HG03460 (cell line): ENCODE measurements at regions not wholly inside any gene's neighbourhood (a gene's known extent, or its start where the extent isn't known, plus 50 kb on each side); places are given as distances from the start of the nearest gene placed in this dataset.
"Not testable (repeated sequence)": the region's sequence is repeated elsewhere in the genome, so short reads cannot be mapped to it uniquely, and the experiment has no call there.

Experiments used
- ATAC-seq: cut with Tn5 transposase; IDR thresholded peaks from one replicate; pipeline ENCODE4 v1.9.1; 2021; ENCODE audit not compliant: unreplicated experiment

- ATAC-seq, result no peak
Measured at GRCh38 chrX:121283921-121284320, 236.5 kb downstream of the GLUD2 start.

- ATAC-seq, result no peak
Measured at GRCh38 chrX:121298499-121298898, 251.1 kb downstream of the GLUD2 start.

GRCh38 chrX:121301356-121301755 is 253.9 kb downstream of the GLUD2 start:
- no peak for ATAC-seq

GRCh38 chrX:121301822-121302221 is 254.4 kb downstream of the GLUD2 start:
- ATAC-seq, result no peak

- peak; percentile 75 for ATAC-seq
Measured at GRCh38 chrX:121307449-121307848, 260.0 kb downstream of the GLUD2 start.

- ATAC-seq, result peak; percentile 72
Measured at GRCh38 chrX:121308276-121308805, 260.9 kb downstream of the GLUD2 start.

- no peak for ATAC-seq
Measured at GRCh38 chrX:121310820-121311219, 263.4 kb downstream of the GLUD2 start.

GRCh38 chrX:121320441-121320840 is 273.0 kb downstream of the GLUD2 start:
- no peak for ATAC-seq

GRCh38 chrX:121322159-121322558 is 274.7 kb downstream of the GLUD2 start:
- no peak for ATAC-seq

- no peak for ATAC-seq
Measured at GRCh38 chrX:121323337-121323736, 275.9 kb downstream of the GLUD2 start.

GRCh38 chrX:121333942-121334341 is 286.5 kb downstream of the GLUD2 start:
- ATAC-seq, result no peak

GRCh38 chrX:121336831-121337421 is 289.5 kb downstream of the GLUD2 start:
- no peak for ATAC-seq

- ATAC-seq, result no peak
Measured at GRCh38 chrX:121337816-121338215, 290.4 kb downstream of the GLUD2 start.

GRCh38 chrX:121349263-121349662 is 301.9 kb downstream of the GLUD2 start:
- ATAC-seq, result no peak

GRCh38 chrX:121356139-121356849 is 308.9 kb downstream of the GLUD2 start:
- ATAC-seq, result no peak

- no peak for ATAC-seq
Measured at GRCh38 chrX:121356850-121357171, 309.4 kb downstream of the GLUD2 start.

GRCh38 chrX:121360280-121360679 is 312.9 kb downstream of the GLUD2 start:
- no peak for ATAC-seq

GRCh38 chrX:121365572-121366161 is 318.3 kb downstream of the GLUD2 start:
- peak; percentile 61 for ATAC-seq

GRCh38 chrX:121374471-121374870 is 327.1 kb downstream of the GLUD2 start:
- no peak for ATAC-seq

- ATAC-seq, result not testable (repeated sequence)
Measured at GRCh38 chrX:121381915-121382314, 334.5 kb downstream of the GLUD2 start.

GRCh38 chrX:121389976-121390714 is 342.7 kb downstream of the GLUD2 start:
- no peak for ATAC-seq

- no peak for ATAC-seq
Measured at GRCh38 chrX:121405826-121406225, 358.4 kb downstream of the GLUD2 start.
